GM21717 (cell line): ENCODE measurements at regions not wholly inside any gene's neighbourhood (a gene's known extent, or its start where the extent isn't known, plus 50 kb on each side); places are given as distances from the start of the nearest gene placed in this dataset.

Experiments
- ATAC-seq: cut with Tn5 transposase; IDR thresholded peaks from one replicate; pipeline ENCODE4 v1.9.1; 2021; ENCODE audit warnings: mild to moderate bottlenecking, moderate library complexity; ENCODE audit not compliant: unreplicated experiment

DNA sequence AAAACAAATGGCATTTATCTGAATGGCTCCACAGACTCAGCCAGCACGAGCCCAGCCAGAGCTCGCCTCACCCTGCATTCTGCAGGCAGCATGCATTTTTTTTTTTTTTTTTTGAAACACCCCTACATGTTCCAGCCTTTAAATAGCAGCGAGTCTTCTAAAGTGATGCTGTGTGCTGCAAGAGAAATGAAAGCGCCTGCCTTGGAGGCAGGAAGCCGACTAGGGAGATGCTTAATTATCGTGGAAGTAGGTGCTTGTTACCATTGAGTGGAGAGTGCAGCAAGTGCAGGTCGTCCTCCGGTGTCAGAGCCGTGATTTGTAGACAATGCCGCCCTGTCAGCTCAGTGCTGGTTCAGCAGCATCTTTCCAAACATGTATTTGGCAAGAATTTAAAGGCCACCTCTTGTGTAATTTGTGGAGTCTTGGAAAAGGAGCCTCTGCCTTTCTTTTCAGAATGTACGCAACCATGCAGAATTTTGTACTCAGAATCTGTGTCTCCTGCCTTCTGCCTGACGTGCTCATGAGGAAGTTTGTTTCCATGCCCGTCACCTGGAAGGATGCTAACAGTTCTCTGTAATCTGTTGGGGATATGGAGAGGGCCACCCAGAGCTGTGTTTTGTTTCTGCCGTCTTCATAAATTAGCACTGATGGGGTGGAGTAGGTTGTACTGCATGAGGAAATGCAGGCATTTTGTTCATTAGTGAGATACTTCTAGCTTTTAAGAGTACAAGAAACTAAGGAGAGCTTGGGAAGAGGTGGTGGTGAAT lies 345.9 kb upstream of the RGS6 start:
- ATAC-seq = no peak

DNA sequence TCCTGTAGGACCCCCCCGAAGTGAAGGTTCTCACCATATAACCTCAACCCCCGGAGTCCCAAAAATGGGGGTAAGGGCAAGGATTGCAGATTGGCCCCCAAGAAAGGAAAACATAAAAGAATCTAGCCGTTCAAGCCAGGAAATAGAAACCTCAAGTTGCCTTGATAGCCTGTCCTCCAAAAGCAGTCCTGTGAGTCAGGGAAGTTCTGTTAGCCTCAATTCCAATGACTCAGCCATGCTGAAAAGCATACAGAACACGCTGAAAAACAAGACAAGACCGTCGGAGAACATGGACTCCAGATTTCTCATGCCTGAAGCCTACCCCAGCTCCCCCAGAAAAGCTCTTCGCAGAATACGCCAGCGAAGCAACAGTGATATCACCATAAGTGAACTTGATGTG lies 344.2 kb upstream of the RGS6 start:
- no peak for ATAC-seq

DNA sequence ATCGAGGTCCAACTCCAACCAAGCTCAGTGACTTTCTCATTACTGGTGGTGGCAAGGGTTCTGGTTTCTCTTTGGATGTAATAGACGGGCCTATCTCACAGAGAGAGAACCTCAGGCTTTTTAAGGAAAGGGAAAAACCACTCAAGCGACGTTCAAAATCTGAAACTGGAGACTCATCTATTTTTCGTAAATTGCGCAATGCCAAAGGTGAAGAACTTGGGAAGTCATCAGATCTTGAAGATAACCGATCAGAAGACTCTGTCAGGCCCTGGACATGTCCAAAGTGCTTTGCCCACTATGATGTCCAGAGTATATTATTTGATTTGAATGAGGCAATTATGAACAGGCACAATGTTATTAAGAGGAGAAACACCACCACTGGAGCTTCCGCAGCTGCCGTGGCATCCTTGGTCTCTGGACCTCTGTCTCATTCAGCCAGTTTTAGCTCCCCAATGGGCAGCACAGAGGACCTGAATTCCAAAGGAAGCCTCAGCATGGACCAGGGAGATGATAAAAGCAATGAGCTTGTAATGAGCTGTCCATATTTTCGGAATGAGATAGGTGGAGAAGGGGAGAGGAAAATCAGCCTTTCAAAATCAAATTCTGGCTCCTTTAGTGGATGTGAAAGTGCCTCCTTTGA lies 343.5 kb upstream of the RGS6 start:
- no peak for ATAC-seq

DNA sequence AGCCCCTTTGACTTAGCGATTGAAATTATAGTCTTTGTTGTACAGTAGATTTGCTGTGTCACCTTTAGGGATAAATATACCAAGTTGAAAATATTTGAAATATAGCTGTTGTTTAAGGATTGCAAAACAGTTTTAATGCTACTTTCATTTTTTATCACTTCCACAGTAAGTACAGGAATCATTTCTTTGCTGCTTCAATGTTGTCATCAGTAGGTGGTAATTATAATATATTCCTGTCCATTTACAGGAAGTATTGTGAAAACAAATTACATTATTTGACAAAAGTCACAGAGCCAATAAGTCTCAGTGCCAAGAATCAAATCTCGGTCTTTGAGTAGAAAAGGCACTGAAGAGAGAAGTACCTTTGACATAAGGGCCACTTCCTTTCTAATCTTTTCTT lies 342.6 kb upstream of the RGS6 start:
- ATAC-seq = no peak

DNA sequence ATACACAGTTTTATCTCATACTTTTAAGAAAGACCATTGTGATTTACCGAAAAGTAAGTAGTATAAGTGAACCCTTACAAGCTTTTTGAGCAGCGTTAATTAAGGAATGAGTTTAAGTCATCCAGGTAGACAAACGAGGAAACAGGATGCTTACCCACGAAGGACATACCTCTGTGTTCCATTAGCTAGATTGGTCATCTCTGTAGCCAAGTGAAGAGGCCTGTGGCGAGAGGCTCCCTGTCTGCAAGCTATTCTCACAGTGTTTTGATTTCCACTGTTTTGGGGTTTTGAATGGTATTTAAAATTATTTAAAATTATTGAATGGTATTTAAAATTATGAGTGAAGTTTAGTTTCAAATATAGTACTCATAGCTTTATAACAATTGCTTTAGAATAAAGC lies 342.1 kb upstream of the RGS6 start:
- no peak for ATAC-seq

DNA sequence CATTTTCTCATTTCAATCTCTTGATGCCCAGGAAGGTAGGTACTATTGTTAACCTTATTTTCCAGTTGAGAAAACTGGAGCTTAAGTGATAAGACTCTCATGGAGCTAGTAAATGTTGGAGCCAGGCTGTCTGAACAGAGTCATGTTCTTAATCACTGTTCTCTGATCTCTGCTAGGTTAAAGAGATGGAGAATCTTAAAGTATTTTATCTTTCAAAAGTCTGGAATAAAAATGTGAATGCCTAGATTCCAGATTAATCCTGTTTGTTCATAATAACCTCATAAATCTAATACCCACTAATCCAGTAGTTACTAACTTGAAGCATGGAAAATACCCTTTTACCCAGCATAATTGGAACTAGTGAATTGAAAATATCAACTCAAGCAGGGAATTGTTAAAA lies 341.0 kb upstream of the RGS6 start:
- ATAC-seq = no peak

DNA sequence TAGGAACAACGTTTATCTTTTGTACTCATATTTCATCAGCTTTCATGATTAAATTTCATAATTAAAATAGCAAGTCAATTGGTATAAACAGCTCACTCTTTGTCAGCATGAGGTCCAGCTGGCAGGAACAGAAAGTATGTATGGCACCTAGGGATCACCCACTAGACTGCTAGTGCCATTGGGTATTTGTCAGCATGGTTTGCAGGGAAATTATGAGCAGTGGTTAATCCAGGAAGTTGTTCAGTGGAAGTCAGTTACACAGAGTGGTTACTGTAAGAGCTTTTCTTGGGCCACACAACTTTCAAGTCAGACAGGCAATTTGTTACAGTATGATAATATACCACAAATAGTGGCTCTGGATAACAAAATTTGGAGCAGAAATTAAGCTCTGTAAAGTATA lies 340.3 kb upstream of the RGS6 start:
- ATAC-seq = no peak

DNA sequence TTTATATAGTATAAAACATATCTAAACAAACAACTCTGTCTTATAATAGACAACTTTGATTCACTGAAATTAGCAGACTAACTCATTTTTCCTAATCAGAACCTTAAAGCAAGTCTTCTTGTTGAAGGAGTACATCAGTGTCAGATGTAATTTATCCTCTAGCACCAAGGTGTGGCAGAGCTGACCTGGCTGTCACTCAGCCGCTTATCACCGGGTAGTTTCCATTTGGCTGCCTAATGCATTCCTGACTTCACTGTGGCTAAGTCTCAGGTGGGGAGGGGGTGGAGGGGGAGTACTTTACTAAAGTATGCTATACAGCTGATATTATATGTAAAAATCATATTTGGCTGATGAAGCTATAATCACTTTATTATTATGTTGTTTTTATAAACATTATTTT lies 339.9 kb upstream of the RGS6 start:
- no peak for ATAC-seq

DNA sequence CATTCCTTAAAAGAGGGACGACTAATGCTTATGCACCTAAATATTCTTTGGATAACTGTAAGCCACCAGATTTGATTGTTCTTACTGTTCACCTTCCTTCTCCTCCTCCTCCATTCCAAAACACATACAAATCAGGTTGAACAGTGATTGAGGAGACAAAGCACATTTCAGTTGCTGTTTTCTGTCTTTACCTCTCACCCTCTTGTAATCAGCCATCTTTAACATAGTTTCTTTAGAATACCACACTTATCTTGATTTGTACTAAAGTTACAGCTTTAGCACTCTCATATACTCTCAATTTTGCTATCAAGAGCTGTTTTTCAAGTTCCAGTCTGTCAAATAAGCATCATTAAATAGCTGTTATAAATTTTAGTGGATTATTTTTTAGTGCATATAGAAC lies 338.3 kb upstream of the RGS6 start:
- no peak for ATAC-seq

DNA sequence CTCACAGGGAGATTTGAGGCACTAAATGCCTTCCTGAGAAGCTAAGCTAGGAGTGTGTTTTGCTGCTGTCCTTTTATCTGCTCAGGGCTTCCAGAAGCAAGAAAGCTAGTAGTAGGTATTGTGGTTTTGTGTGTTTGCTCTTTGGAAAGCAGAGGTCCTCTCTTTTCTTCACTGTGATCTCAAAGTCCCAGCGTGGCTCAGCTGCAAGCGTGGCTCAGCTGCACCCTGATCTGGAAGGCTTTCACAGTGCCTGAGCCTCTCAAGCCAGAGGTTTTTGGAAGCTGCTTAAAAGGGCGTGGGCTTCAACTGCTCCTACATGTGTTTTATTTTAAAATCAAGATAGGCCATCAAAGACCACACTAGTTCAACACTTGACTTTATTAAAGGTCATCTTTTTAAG lies 337.4 kb upstream of the RGS6 start:
- no peak for ATAC-seq

DNA sequence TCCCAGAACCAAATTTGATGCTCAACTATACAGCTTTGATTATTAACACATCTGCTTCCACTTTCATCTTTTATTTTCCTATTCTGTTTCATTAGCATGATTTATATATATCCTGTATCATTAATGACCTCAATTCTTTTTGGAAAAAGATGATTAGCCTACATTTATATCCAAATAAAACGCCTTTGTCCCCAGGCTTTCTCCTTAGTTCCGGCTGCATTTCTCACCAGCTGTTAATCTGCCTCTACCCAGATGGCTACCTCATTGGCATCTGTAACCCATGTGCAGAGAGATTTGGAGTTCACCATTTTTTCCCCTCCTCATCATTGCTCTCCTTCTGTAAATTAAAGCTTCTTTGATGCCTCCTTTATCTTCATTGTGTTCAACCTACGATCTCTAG lies 336.8 kb upstream of the RGS6 start:
- ATAC-seq = no peak

DNA sequence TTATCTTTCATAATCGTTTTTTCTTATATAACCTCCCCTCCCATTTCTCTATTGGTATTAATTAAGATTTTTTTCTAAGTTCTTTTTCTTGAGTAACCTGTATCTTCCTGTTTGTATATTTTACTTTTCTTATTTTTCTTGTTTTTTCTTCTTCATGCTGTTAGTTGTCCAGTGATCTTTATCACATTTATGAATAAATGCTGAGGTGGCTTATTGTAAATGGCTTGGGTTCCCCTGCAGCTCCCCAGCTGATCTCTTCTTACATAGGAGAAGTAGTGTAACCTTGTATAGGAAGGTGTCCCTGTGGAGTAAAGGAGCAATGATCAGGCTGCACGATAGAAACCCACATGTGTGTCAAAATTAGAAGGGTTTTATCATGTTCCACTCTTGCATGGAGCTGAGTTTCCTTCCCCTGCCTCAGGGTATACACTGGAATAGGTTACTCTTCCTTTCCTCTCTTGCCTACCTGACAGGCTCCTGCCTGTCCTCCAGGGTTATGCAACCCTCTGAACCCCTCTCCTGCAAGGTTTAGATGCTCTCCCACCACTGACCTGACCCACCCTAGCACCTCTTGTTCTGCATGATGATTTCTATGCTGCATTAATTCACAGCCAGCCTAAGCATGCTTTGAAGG lies 334.8 kb upstream of the RGS6 start:
- peak; percentile 22 for ATAC-seq

DNA sequence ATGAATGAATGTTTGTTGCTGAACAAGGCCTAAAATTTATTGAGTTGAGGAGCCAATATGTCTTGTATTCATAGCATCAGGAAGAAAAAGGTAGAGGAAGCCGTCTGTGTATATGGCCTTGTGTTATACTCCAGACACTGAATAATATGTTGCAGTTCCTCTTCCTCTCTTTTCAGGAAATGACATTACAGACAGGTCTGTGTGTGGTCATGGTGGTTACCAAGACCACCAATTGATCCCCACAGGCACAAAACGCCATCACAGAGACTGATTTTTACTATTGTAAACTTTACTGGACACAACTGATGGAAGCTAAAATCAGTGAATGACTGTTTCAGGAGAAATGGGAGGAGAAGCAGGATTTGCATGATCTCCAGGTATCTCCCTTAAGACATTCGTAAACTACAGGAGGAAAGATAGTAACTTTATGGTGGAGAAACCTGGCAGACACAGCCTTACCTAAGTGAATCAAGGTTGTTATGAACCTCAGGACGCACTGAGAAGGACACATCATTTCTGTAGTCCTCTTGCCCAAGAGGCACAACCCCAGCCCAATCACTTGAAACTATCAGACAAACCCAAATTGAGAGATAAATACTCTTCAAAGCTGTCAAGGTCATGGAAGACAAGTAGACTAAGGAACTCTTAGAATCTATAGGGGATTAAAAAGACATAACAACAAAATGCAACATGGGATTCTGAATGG lies 334.1 kb upstream of the RGS6 start:
- ATAC-seq = peak; percentile 74

DNA sequence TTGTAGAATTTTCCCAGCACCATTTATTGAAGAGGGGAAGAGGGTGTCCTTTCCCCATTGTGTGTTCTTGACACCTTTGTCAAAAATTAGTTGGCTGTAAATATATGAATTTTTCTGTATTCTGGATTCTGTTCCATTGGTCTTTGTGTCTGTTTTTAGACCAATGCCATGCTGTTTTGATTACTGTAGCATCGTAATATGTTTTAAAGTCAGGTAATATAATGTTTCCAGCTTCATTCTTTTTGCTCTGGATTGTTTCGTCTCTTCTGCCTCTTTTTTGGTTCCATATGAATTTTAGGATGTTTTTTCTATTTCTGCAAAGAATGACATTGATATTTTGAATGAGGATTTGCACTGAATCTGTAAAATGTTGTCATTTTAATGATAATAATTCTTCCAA lies 331.9 kb upstream of the RGS6 start:
- ATAC-seq = no peak

DNA sequence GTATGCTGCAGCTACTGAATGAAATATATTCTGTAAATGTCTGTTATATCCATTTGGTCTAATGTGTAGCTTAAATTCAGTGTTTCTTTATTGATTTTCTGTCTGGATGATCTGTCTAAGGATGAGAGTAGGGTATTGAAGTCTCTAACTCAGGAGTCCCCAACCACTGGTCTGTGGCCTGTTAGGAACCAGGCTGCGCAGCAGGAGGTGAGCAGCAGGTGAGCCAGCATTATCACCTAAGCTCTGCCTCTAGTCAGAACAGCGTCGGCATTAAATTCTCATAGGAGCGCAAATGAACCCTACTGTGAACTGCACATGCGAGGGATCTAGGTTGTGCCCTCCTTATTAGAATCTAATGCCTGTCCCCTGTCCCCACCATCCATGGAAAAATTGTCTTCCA lies 329.7 kb upstream of the RGS6 start:
- ATAC-seq = no peak

DNA sequence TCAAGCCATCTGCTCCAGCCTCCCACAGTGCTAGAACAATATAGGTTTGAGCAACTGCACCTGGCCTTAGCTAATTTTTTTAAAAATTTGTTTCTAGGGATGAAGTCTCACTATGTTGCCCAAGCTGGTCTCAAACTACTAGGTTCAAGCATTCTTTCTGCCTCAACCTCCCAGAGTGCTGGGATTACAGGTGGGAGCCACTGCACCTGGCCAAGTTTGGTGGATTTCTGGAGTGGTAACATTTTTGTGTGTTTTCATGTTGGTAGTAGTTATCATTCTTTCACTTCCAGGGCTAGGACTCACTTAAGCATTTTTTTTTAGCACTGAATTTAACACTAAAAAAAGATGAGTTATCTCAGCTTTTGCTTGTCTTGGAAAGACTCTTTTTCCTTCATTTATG lies 328.0 kb upstream of the RGS6 start:
- no peak for ATAC-seq

DNA sequence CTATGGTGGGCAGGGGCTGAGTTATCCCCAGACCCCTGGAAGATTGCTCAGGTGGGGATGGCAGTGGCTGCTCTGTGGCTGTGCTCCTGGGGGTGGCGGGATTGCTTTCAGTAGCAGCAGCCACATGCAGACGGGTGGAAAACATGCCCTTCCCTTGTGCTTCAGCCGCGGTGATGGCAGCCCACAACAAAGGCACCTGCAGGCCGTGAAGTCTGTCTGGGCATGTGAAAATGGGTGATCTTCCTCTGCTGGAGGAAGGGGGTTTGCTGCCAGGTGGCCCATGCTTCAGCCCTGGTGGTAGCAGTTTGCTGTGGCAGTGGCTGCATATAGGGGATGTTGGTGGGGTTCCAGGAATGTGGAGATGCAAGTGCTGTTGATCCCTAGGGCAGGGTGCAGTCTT lies 326.2 kb upstream of the RGS6 start:
- ATAC-seq = no peak

DNA sequence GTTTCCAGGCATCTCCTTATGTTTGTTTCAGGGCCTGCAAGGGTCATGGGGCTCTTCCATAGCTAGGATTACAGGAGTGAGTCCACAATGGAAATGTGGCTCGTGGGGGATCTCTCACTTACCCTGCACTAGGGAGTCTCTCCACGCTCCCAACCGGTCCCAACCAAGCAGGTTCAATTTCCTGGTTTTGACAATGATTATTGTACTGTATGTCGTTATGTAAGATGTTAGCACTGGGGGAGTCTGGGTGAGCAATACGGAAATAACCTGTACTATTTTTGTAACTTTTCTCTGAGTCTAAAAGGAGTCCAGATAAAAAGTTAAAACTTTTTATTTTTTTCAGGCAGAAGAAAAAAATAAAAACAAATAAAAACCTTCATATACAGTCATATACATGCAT lies 325.7 kb upstream of the RGS6 start:
- ATAC-seq = no peak

DNA sequence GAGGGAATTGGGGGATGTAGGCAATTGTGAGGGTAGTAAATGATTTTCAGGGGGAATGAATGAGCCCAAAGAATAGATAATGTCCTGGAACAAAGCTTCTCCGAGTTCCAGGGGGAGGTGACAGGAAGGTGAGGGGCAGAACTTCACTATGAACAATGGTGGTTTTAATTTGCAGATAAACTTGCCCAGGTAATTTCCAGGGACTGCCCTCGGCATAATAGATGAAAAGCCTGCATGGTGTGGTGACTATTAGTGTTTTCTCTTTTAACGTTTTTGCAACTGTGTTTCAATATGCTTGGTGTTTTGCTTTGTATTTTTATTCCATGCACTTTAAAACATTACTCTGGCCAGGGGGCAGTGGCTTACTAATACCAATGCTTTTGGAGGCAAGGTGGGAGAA lies 325.2 kb upstream of the RGS6 start:
- no peak for ATAC-seq

DNA sequence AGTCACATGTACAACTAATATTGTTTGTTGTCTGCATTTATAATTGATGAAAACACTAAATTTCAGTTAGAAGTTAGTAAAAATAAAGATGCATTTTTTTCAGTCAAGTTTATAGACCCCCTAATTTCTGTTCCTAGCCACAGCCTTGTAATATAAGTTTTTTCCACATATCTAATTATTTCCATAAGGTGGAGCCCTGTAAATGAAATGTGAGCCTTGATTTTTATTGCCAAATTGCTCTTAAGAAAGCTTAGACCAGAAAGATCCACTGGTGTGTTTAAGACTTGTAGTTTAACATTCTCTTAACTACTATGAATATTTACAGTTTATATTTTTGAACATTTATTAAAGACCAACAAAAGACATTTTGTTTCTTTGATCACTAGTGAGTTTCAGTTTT lies 322.1 kb upstream of the RGS6 start:
- ATAC-seq = no peak

DNA sequence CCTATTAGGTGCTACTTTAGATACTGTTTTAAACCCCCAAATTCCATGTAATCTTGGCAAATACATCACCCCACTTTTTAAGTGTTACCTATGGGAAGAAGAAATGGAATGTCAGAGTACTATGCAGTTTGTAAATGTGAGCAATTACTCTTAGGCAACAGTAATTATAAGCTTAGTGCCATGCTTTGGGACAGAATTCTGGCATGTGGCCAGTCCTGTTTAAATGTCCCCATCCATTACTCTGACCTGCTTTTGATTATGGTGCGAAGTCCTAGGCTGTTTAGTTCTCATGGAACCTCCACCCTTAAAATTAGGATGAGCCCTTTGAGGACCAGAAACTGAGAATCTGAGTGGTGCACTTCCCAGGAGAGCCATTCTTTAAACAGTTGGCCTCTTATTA lies 321.4 kb upstream of the RGS6 start:
- ATAC-seq = no peak

DNA sequence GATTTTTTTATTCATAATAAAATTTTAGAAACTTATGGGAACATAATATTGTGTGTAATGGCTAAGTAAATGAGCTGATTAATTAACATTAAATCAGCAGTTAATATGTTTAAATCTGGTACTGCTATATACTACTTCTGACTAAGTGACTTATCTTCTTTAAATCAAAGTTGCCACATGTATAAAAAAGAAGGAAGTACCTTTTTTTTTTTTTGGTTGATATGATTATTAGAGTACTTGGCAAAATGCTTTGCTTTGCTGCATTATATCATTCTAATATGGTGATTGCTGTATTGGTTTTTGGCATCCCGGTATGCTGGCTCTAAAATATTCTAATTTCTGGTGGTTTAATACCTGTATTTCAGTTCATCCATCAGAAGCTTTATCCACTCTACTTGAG lies 319.1 kb upstream of the RGS6 start:
- ATAC-seq = no peak
